ENCODE measurements at regions not wholly inside any gene's neighbourhood (a gene's known extent, or its start where the extent isn't known, plus 50 kb on each side); places are given as distances from the start of the nearest gene placed in this dataset.

- Histone ChIP-seq H3K4me3 (ENCODE audit: low read length) (no peak overlapping the region), H3K9me3 (ENCODE audit: control insufficient read depth, low read length) (no peaks in the 10 kb centered on the region), H3K36me3 (ENCODE audit: control insufficient read depth, insufficient read depth, low read length) (no peaks in the 10 kb centered on the region), H3K9ac (ENCODE audit: extremely low read depth, low read length, poor library complexity, severe bottlenecking) (no peak overlapping the region), H3K27ac (ENCODE audit: low read depth, low read length) (no peak overlapping the region), H3K27me3 (ENCODE audit: control insufficient read depth, insufficient read depth, low read length, poor library complexity, severe bottlenecking) (no peaks in the 10 kb centered on the region), H3K4me1 (ENCODE audit: control insufficient read depth, insufficient read depth, low read length) (no peaks in the 10 kb centered on the region)
- Mint-ChIP-seq H3K27me3 (ENCODE audit: insufficient read depth) (no peaks in the 10 kb centered on the region), H3K9me3 (peaks cover 11% of the 10 kb centered on the region), H3K36me3 (ENCODE audit: low read depth) (no peaks in the 10 kb centered on the region), H3K4me3 (no peak overlapping the region), H3K27ac (no peak overlapping the region), H3K4me1 (no peaks in the 10 kb centered on the region)
- no peak for DNase-seq
- no peak for TF ChIP-seq CTCF (conservative IDR thresholded peaks at IDR 0.05)
- WGBS, 2 experiments (ENCODE audit: insufficient coverage in 1 of 2, insufficient read length in 1 of 2), result 86 to 100% methylated on average over 1 to 2 of the region's 2 CpGs
Measured at GRCh38 chr1:195053478-195053877, 1554.8 kb downstream of the KCNT2 start.

- Mint-ChIP-seq H3K27me3 (ENCODE audit: insufficient read depth) (no peaks in the 10 kb centered on the region), H3K36me3 (ENCODE audit: low read depth) (no peaks in the 10 kb centered on the region), H3K4me3 (no peak overlapping the region), H3K27ac (no peak overlapping the region), H3K4me1 (no peaks in the 10 kb centered on the region), H3K9me3 (no peaks in the 10 kb centered on the region)
- no peak overlapping the region for H3K9ac ChIP-seq (ENCODE audit: extremely low read depth, low read length, poor library complexity, severe bottlenecking)
- no peak for DNase-seq
- no peaks in the 10 kb centered on the region for H3K27me3 ChIP-seq (ENCODE audit: control insufficient read depth, insufficient read depth, low read length, poor library complexity, severe bottlenecking)
- H3K4me1 ChIP-seq (ENCODE audit: control insufficient read depth, insufficient read depth, low read length), result no peaks in the 10 kb centered on the region
- WGBS, 2 experiments (ENCODE audit: insufficient coverage in 1 of 2, insufficient read length in 1 of 2), result 74 to 88% methylated on average over 1 to 2 of the region's 2 CpGs
- no peaks in the 10 kb centered on the region for H3K9me3 ChIP-seq (ENCODE audit: control insufficient read depth, low read length)
- no peak overlapping the region for H3K27ac ChIP-seq (ENCODE audit: low read depth, low read length)
- no peaks in the 10 kb centered on the region for H3K36me3 ChIP-seq (ENCODE audit: control insufficient read depth, insufficient read depth, low read length)
- no peak for TF ChIP-seq CTCF (conservative IDR thresholded peaks at IDR 0.05)
- no peak overlapping the region for H3K4me3 ChIP-seq (ENCODE audit: low read length)
Measured at GRCh38 chr1:195047772-195048171, 1560.5 kb downstream of the KCNT2 start.

- H3K27ac ChIP-seq (ENCODE audit: low read depth, low read length), result no peak overlapping the region
- no peaks in the 10 kb centered on the region for H3K9me3 ChIP-seq (ENCODE audit: control insufficient read depth, low read length)
- no peaks in the 10 kb centered on the region for H3K9me3 Mint-ChIP-seq
- H3K4me3 Mint-ChIP-seq, result no peak overlapping the region
- H3K27ac Mint-ChIP-seq, result no peak overlapping the region
- H3K4me1 Mint-ChIP-seq, result no peaks in the 10 kb centered on the region
- no peak for DNase-seq
- no peak for TF ChIP-seq CTCF (conservative IDR thresholded peaks at IDR 0.05)
- no peak overlapping the region for H3K9ac ChIP-seq (ENCODE audit: extremely low read depth, low read length, poor library complexity, severe bottlenecking)
- H3K36me3 Mint-ChIP-seq (ENCODE audit: low read depth), result no peaks in the 10 kb centered on the region
- no peaks in the 10 kb centered on the region for H3K36me3 ChIP-seq (ENCODE audit: control insufficient read depth, insufficient read depth, low read length)
- no peaks in the 10 kb centered on the region for H3K27me3 ChIP-seq (ENCODE audit: control insufficient read depth, insufficient read depth, low read length, poor library complexity, severe bottlenecking)
- no peaks in the 10 kb centered on the region for H3K27me3 Mint-ChIP-seq (ENCODE audit: insufficient read depth)
- no peaks in the 10 kb centered on the region for H3K4me1 ChIP-seq (ENCODE audit: control insufficient read depth, insufficient read depth, low read length)
- H3K4me3 ChIP-seq (ENCODE audit: low read length), result no peak overlapping the region
- 78% methylated on average over 1 of the region's 2 CpGs; no CpG with 5 or more reads in 1 of the 2 experiments for WGBS, 2 experiments (ENCODE audit: insufficient coverage in 1 of 2, insufficient read length in 1 of 2)
Measured at GRCh38 chr1:195045072-195045471, 1563.2 kb downstream of the KCNT2 start.
